ENCODE measurements at regions not wholly inside any gene's neighbourhood (a gene's known extent, or its start where the extent isn't known, plus 50 kb on each side); places are given as distances from the start of the nearest gene placed in this dataset.

- DNase-seq (ENCODE audit: low read depth): no peak
- TF ChIP-seq, protein P1, sequence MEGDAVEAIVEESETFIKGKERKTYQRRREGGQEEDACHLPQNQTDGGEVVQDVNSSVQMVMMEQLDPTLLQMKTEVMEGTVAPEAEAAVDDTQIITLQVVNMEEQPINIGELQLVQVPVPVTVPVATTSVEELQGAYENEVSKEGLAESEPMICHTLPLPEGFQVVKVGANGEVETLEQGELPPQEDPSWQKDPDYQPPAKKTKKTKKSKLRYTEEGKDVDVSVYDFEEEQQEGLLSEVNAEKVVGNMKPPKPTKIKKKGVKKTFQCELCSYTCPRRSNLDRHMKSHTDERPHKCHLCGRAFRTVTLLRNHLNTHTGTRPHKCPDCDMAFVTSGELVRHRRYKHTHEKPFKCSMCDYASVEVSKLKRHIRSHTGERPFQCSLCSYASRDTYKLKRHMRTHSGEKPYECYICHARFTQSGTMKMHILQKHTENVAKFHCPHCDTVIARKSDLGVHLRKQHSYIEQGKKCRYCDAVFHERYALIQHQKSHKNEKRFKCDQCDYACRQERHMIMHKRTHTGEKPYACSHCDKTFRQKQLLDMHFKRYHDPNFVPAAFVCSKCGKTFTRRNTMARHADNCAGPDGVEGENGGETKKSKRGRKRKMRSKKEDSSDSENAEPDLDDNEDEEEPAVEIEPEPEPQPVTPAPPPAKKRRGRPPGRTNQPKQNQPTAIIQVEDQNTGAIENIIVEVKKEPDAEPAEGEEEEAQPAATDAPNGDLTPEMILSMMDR (conservative IDR thresholded peaks at IDR 0.05; ENCODE audit: control insufficient read depth, insufficient read depth, low read depth, low read length): no peak
- no peak overlapping the region for H3K4me3 ChIP-seq (ENCODE audit: control insufficient read depth, low read depth, low read length)
Observed at GRCh38 chr14:55954108-55954507, 164.1 kb upstream of the PELI2 start.

GRCh38 chr14:55955175-55955574, 163.0 kb upstream of the PELI2 start:
- no peak overlapping the region for H3K4me3 ChIP-seq (ENCODE audit: control insufficient read depth, low read depth, low read length)
- no peak for DNase-seq (ENCODE audit: low read depth)
- TF ChIP-seq, protein P1 (conservative IDR thresholded peaks at IDR 0.05; ENCODE audit: control insufficient read depth, insufficient read depth, low read depth, low read length): no peak

DNA sequence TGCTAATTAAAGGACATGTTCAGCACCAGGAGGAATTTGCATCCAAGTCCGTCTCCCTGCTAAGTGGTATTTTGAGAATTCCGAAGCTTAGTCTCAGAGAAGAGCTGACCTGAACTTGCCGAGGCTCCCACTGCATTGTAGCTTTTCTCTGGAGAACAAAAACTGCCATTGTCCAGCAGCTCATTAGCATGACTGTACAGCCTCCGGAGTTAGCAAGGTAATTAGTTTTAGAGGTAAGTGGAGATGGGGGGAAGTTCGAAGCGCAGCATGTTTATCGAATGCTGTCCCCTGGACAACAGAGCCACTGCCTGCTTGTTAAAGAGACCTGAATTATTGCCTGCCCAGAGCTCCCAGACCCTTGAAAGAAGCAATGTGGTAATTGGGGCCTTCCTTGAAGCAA, 160.3 kb upstream of the PELI2 start:
- no peak for DNase-seq (ENCODE audit: low read depth)
- TF ChIP-seq, protein P1 (conservative IDR thresholded peaks at IDR 0.05; ENCODE audit: control insufficient read depth, insufficient read depth, low read depth, low read length): no peak
- H3K4me3 ChIP-seq (ENCODE audit: control insufficient read depth, low read depth, low read length): no peak overlapping the region

DNA sequence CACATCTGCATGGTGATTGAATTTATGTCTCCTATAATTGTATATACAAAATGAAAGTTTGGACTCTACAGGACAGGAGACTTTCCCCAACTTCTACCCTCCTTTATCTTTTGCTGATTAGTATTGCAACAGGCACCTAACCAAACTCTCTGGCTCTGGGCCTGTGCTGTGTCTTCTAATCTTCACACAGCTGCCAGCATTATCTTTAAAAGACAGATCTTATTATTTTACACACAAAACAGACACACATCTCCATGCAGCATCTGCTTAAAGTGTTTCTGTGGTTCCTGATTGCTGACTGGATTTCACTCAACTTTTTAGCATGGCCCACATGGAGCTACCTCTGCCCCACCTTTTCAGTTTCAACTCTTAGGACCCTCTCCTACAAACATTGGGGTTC, 154.9 kb upstream of the PELI2 start:
- TF ChIP-seq, protein P1 (conservative IDR thresholded peaks at IDR 0.05; ENCODE audit: control insufficient read depth, insufficient read depth, low read depth, low read length): no peak
- no peak overlapping the region for H3K4me3 ChIP-seq (ENCODE audit: control insufficient read depth, low read depth, low read length)
- DNase-seq (ENCODE audit: low read depth): no peak

GRCh38 chr14:55964091-55964490, 154.1 kb upstream of the PELI2 start:
- DNase-seq (ENCODE audit: low read depth): no peak
- no peak overlapping the region for H3K4me3 ChIP-seq (ENCODE audit: control insufficient read depth, low read depth, low read length)
- TF ChIP-seq, protein P1 (conservative IDR thresholded peaks at IDR 0.05; ENCODE audit: control insufficient read depth, insufficient read depth, low read depth, low read length): no peak

DNA sequence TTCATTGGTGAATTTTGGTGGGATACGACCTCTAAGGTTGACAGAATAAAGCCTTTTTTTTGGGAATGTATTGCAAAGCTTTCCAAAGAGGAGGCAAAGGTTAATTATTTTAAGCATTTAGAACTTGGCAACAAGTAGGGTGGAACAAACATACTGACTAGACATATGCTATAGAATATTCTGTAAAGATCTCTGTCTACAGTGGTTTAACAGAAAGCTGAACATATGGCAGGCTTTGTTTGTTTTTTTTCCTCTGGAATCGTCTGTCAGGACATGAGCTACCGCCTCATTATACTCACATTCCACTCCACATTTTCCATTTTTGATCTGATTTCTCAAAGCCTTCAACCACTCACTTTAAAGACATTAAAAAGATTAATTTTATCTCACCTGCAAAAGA, 153.4 kb upstream of the PELI2 start:
- TF ChIP-seq, protein P1 (conservative IDR thresholded peaks at IDR 0.05; ENCODE audit: control insufficient read depth, insufficient read depth, low read depth, low read length): no peak
- H3K4me3 ChIP-seq (ENCODE audit: control insufficient read depth, low read depth, low read length): no peak overlapping the region
- DNase-seq (ENCODE audit: low read depth): no peak

DNA sequence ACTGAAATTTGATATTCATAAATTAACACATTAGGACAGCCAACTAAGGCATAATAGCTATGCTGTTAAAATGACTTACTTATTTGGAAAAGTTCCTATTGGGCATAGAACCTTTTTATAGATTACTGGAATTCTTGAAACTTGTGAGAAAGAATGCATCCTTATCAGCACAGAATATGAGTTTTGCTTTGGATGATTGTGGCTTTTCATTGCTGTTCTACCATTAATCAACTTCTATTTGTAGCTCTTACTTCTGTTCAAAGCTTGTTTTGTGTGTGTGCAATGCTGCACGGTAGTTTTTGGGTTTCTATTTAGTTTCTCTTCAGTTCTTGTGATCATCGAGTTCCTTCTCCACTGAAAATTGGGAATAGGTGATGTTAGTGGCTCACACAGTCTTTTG, 152.4 kb upstream of the PELI2 start:
- H3K4me3 ChIP-seq (ENCODE audit: control insufficient read depth, low read depth, low read length): no peak overlapping the region
- TF ChIP-seq, protein P1 (conservative IDR thresholded peaks at IDR 0.05; ENCODE audit: control insufficient read depth, insufficient read depth, low read depth, low read length): no peak
- no peak for DNase-seq (ENCODE audit: low read depth)

All from fibroblast of mammary gland (primary cell).